Thymus (tissue), 11 donors: ENCODE measurements at regions not wholly inside any gene's neighbourhood (a gene's known extent, or its start where the extent isn't known, plus 50 kb on each side); places are given as distances from the start of the nearest gene placed in this dataset.
"Not testable (repeated sequence)": the region's sequence is repeated elsewhere in the genome, so short reads cannot be mapped to it uniquely, and the experiment has no call there.

ENCODE experiments used
- DNase-seq, 9 donors: peaks; one replicate each; pipeline ENCODE4 v3.0.0-alpha.2; 2013; ENCODE audit warnings: low spot score in 9 of 9, low read depth in 6 of 9, missing footprints in 1 of 9
- H3K27ac ChIP-seq, 2 donors: one replicate each; pipeline ENCODE4 v1.5.1; 2013; ENCODE audit warnings: control low read depth in 1 of 2, low read depth in 1 of 2, low read length in 1 of 2, mild to moderate bottlenecking in 1 of 2, moderate library complexity in 1 of 2
- H3K27me3 ChIP-seq, 2 donors: one replicate each; pipeline ENCODE4 v1.5.1; 2013; ENCODE audit warnings: low read length in 1 of 2; ENCODE audit not compliant: control insufficient read depth in 2 of 2, insufficient read depth in 1 of 2
- H3K36me3 ChIP-seq, 2 donors: one replicate each; pipeline ENCODE4 v1.5.1; 2013; ENCODE audit warnings: low read length in 1 of 2, mild to moderate bottlenecking in 1 of 2, moderate library complexity in 1 of 2; ENCODE audit not compliant: control insufficient read depth in 2 of 2, insufficient read depth in 2 of 2
- H3K4me1 ChIP-seq, 2 donors: one replicate each; pipeline ENCODE4 v1.5.1; 2013; ENCODE audit warnings: low read length in 2 of 2; ENCODE audit not compliant: control insufficient read depth in 2 of 2, insufficient read depth in 2 of 2
- H3K4me3 ChIP-seq, 2 donors: one replicate each; pipeline ENCODE4 v1.5.1; 2013; ENCODE audit warnings: low read length in 2 of 2, control low read depth in 1 of 2, mild to moderate bottlenecking in 1 of 2
- H3K9me3 ChIP-seq, 2 donors: one replicate each; pipeline ENCODE4 v1.5.1; 2013; ENCODE audit warnings: low read length in 1 of 2, mild to moderate bottlenecking in 1 of 2; ENCODE audit not compliant: control insufficient read depth in 2 of 2, insufficient read depth in 1 of 2
- WGBS: extraction: QIAGEN DNeasy Blood & Tissue Kit; methylation state at CpG from one replicate; pipeline ENCODE4 v1.1.7; 2013; 5-methylcytosine and 5-hydroxymethylcytosine counted together
- donor health status: healthy.

- Histone ChIP-seq H3K4me3 (no peak overlapping the region), H3K27ac (no peak overlapping the region), H3K27me3 (no peaks in the 10 kb centered on the region), H3K4me1 (no peaks in the 10 kb centered on the region), H3K9me3 (no peaks in the 10 kb centered on the region), H3K36me3 (no peaks in the 10 kb centered on the region)
- WGBS, result 97% methylated on average over 8 of the region's 8 CpGs
- DNase-seq, result no peak
These were observed 67.5 kb upstream of the FAM241A start for GRCh38 chr4:112077743-112078142.

- no peaks in the 10 kb centered on the region for H3K27me3 ChIP-seq
- WGBS, result 87% methylated on average over 2 of the region's 2 CpGs
- no peak overlapping the region for H3K27ac ChIP-seq
- no peaks in the 10 kb centered on the region for H3K36me3 ChIP-seq
- no peaks in the 10 kb centered on the region for H3K9me3 ChIP-seq
- no peaks in the 10 kb centered on the region for H3K4me1 ChIP-seq
- no peak for DNase-seq
- no peak overlapping the region for H3K4me3 ChIP-seq
These were observed 62.2 kb upstream of the FAM241A start for GRCh38 chr4:112082954-112083586.

DNA sequence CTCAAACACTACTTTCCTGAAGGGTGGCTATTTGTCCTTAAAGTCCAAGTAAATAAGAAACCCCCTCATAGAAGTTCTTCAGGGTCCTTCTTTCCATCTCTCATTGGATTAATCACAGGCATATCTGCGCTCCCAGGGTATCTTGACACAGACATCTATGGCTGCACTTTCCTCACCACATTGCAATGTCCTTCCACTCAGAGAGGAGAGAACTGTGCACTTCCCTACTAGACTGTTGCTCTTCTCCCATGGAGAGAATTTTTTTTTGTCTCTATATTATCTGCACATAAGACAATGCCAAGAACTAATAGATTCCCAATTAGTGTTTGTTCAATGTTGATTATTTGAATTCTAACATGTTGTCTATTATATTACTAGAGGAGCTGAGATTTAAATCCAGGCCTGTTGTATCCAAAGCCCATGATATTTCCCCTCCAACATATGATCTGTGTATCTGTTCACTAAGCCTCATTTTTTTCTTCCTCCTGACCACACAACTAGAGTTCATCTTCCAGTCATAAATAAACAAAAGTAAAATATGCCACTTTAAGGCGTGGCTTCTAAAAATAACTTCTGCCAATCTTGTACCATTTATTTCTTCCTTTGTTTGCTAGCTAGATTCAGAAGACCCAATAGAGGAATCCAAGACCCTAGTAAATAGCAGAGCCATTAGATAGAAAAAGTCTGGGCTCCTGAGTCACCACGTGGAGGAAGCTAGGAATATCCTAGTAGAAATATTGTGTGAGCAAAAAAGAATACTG, 61.5 kb upstream of the FAM241A start:
- no peak for DNase-seq
- Histone ChIP-seq H3K4me1 (no peaks in the 10 kb centered on the region), H3K27ac (no peak overlapping the region), H3K4me3 (no peak overlapping the region), H3K27me3 (no peaks in the 10 kb centered on the region), H3K36me3 (no peaks in the 10 kb centered on the region), H3K9me3 (no peaks in the 10 kb centered on the region)
- 93% methylated on average over 3 of the region's 3 CpGs for WGBS

DNA sequence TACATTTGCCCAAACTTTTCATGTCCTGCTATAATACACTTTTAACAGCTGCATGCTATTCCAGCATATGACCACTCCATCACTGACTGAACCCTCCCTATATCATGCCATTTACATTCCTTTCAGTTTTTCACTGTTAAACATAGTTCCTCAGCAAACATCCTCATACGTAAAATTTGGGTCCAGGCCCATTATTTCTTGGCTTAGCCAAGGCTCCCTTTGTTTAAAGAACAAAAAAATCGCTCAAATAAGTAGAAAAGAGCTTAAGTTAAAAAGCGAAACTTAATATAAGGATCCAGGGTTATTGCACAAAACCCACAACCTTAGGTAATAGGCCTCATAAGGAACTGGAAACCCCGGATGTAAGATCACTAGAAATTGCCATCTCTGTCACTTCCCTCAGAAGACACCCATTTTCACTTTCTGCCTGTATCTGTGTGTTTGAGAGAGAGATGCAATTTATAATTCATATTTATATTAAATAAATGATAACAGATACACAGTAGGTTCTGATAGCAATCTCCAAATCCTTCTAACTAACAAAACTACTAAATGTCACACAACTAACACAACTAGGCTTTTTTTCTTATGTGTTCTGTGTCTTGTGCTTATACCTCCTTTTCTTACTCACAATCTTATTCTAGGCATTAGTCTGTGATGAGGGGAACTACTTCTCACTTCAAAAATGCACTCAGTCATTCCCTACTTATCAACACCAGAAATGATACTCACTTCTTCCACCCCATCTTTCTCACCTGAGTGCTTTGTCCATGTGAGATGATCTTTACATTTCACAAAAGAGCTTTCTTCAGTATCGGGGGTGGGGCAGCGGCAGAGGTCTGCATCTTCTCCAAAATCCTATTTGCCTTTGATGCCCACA, 59.9 kb upstream of the FAM241A start:
- no peak overlapping the region for H3K4me3 ChIP-seq
- no peaks in the 10 kb centered on the region for H3K9me3 ChIP-seq
- H3K27me3 ChIP-seq, result no peaks in the 10 kb centered on the region
- DNase-seq, result peak in 1 of 9 donors; percentile 28
- no peak overlapping the region for H3K27ac ChIP-seq
- 93% methylated on average over 6 of the region's 6 CpGs for WGBS
- no peaks in the 10 kb centered on the region for H3K36me3 ChIP-seq
- no peaks in the 10 kb centered on the region for H3K4me1 ChIP-seq

DNA sequence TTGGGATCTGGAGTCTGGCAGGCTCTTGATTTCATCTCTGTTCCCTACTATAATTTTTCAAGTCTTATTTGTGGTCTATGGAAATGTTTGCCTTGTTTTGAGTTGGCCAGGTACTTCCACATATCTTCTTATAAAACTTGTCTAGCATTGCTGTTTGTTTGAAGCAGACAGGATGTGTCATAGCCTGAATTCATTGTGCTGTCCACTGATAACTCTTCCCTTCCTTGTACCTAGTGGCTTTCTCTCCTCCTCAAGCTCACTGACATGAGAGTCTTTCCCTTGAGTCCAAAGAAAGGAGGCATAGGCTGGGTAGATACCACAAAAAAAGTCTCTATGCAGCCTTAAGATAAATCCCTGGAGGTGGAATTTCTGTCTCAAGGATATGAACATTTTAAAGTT, 59.2 kb upstream of the FAM241A start:
- Histone ChIP-seq H3K4me1 (no peaks in the 10 kb centered on the region), H3K27me3 (no peaks in the 10 kb centered on the region), H3K9me3 (no peaks in the 10 kb centered on the region), H3K4me3 (no peak overlapping the region), H3K27ac (no peak overlapping the region), H3K36me3 (no peaks in the 10 kb centered on the region)
- no peak for DNase-seq

- not testable (repeated sequence) for DNase-seq
- 91% methylated on average over 17 of the region's 17 CpGs for WGBS
These were observed 58.6 kb upstream of the FAM241A start for GRCh38 chr4:112086661-112087060.

GRCh38 chr4:112092330-112092729, 52.9 kb upstream of the FAM241A start:
- not testable (repeated sequence) for H3K9me3 ChIP-seq, H3K27me3 ChIP-seq, H3K4me1 ChIP-seq, DNase-seq, H3K4me3 ChIP-seq, H3K27ac ChIP-seq, H3K36me3 ChIP-seq
- WGBS, result 95% methylated on average over 1 of the region's 2 CpGs

More at GRCh38 chr4:112086661-112087060, 58.6 kb upstream of the FAM241A start:
- H3K4me3 ChIP-seq, H3K27me3 ChIP-seq, H3K27ac ChIP-seq, H3K9me3 ChIP-seq, H3K4me1 ChIP-seq, H3K36me3 ChIP-seq: not testable (repeated sequence)

DNA sequence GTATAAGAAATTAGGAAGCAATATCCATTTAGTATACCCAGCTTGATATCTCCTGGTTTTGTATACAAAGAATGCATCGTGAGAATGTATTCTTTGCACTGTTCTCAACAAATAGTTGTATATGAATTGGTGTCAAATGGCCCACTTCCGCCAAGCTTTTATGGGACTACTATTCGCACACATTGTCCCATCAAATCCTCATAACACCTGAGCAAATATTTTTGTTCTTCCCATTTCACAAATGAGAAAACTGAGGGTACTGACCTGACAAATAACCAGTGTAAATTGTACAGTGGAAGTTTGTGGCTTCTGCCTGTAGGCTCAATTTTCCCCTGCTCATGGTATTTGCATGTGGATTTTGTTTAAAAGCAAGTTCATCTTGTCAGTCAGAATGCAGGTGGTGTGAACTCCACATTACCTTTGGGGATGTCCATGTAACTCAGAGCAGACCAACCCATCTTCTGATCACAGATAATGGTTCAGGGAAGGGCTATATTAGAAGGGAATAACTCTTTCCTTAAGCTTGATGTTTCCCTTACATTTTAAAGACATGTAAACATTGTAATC, 51.5 kb upstream of the FAM241A start:
- Histone ChIP-seq H3K9me3 (no peaks in the 10 kb centered on the region), H3K4me3 (no peak overlapping the region), H3K4me1 (no peaks in the 10 kb centered on the region), H3K27me3 (no peaks in the 10 kb centered on the region), H3K36me3 (no peaks in the 10 kb centered on the region), H3K27ac (no peak overlapping the region)
- DNase-seq, result no peak
- 97% methylated on average over 3 of the region's 3 CpGs for WGBS

GRCh38 chr4:112094330-112094729, 50.9 kb upstream of the FAM241A start:
- no peak overlapping the region for H3K27ac ChIP-seq
- WGBS, result 100% methylated on average over 1 of the region's 1 CpG
- H3K36me3 ChIP-seq, result no peaks in the 10 kb centered on the region
- H3K9me3 ChIP-seq, result no peaks in the 10 kb centered on the region
- no peak overlapping the region for H3K4me3 ChIP-seq
- no peak for DNase-seq
- H3K4me1 ChIP-seq, result no peaks in the 10 kb centered on the region
- H3K27me3 ChIP-seq, result no peaks in the 10 kb centered on the region
